AG09319 (cell line): ENCODE measurements at regions not wholly inside any gene's neighbourhood (a gene's known extent, or its start where the extent isn't known, plus 50 kb on each side); places are given as distances from the start of the nearest gene placed in this dataset.

Experiments
- DNase-seq: peaks from one replicate; pipeline ENCODE4 v3.0.0-alpha.2; 2010; ENCODE audit warnings: low read depth; ENCODE audit errors: extremely low read depth
- CTCF ChIP-seq: IDR thresholded peaks from 2 replicates; pipeline ENCODE4 v1.5.1; 2011; ENCODE audit warnings: low read depth, mild to moderate bottlenecking, inconsistent platforms, low read length, moderate library complexity

- DNase-seq, result no peak
- TF ChIP-seq CTCF, result no peak
Observed at GRCh38 chr3:36656873-36657272, 107.5 kb downstream of the DCLK3 start.

GRCh38 chr3:36653095-36653494, 111.3 kb downstream of the DCLK3 start:
- TF ChIP-seq CTCF, result no peak
- DNase-seq, result no peak

GRCh38 chr3:36652104-36652503, 112.2 kb downstream of the DCLK3 start:
- DNase-seq, result no peak
- TF ChIP-seq CTCF, result no peak

- TF ChIP-seq CTCF, result no peak
- no peak for DNase-seq
Observed at GRCh38 chr3:36650271-36650671, 114.1 kb downstream of the DCLK3 start.

- TF ChIP-seq CTCF, result no peak
- no peak for DNase-seq
Observed at GRCh38 chr3:36649125-36649524, 115.2 kb downstream of the DCLK3 start.

GRCh38 chr3:36648241-36649034, 115.9 kb downstream of the DCLK3 start:
- no peak for TF ChIP-seq CTCF
- peak; percentile 71 for DNase-seq

- no peak for TF ChIP-seq CTCF
- no peak for DNase-seq
Observed at GRCh38 chr3:36647423-36647853, 116.9 kb downstream of the DCLK3 start.
